ENCODE measurements at regions not wholly inside any gene's neighbourhood (a gene's known extent, or its start where the extent isn't known, plus 50 kb on each side); places are given as distances from the start of the nearest gene placed in this dataset.

DNA sequence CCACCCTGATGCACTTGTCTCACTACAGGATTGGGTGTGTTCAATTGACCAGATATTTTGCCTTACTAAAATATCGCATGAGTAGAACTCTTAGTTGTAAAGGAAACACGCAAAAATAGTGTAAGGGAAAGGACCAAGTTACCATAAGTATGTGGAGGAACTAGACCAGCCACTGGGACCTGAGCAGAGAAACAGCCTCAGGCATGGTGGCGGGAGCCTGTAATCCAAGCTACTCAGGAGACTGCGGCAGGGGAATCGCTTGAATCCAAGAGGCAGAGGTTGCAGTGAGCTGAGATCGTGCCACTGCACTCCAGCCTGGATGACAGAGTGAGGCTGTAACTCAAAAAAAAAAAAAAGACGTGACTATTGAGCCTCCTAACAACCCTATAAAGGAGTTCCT lies 117.9 kb upstream of the SPATA31C2 start:
- ChIA-PET CTCF (no interaction called here), POLR2A (no interaction called here), RAD21 (ENCODE audit: low non-redundant PET in 1 of 2, low total read pairs in 2 of 2, uncharacterized antibody in 2 of 2, unreplicated experiment in 2 of 2) (interaction anchor here in 1 of 2 experiments (0.7 kb wide), 1 partner anchor 57 kb away, joined by 3 read pairs; no protein-coding TSS in a partner anchor)
- intact Hi-C loops (cut with micrococcal nuclease): no loop called here
- H3K27me3 ChIP-seq (ENCODE audit: insufficient read depth, low read length): no peaks in the 10 kb centered on the region
- no peaks in the 10 kb centered on the region for H3K36me3 ChIP-seq (ENCODE audit: control insufficient read depth in 1 of 2, insufficient read depth in 2 of 2, low read length in 2 of 2)
- no peak overlapping the region for H3K9ac ChIP-seq (ENCODE audit: low read length)
- no peak overlapping the region for H3K4me2 ChIP-seq (ENCODE audit: low read length)
- H3K9me2 ChIP-seq (ENCODE audit: insufficient read depth): no peaks in the 10 kb centered on the region
- H3K4me3 ChIP-seq (replicated peaks in 1 of 2; ENCODE audit: low read depth in 1 of 2, low read length in 2 of 2): no peak overlapping the region
- ATAC-seq: no peak
- no peaks in the 10 kb centered on the region for H4K20me1 ChIP-seq (ENCODE audit: insufficient read depth)
- H3K9me3 ChIP-seq (ENCODE audit: control insufficient read depth in 1 of 2, insufficient read depth in 1 of 2, low read depth in 1 of 2, low read length in 2 of 2): no peaks in the 10 kb centered on the region; a peak in 1 of 4 replicates
- no peaks in the 10 kb centered on the region for H3K4me1 ChIP-seq (ENCODE audit: control insufficient read depth in 1 of 2, insufficient read depth in 2 of 2, low read length in 2 of 2)
- DNase-seq (ENCODE audit: low read depth, low spot score): no peak
- H3K27ac ChIP-seq (ENCODE audit: low read depth, low read length): no peak overlapping the region
- TF ChIP-seq, protein P1, sequence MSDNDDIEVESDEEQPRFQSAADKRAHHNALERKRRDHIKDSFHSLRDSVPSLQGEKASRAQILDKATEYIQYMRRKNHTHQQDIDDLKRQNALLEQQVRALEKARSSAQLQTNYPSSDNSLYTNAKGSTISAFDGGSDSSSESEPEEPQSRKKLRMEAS (IDR thresholded peaks at IDR 0.05): no peak
- TF ChIP-seq CBX3 (IDR thresholded peaks at IDR 0.05; ENCODE audit: low read depth) (no peak), SRF (IDR thresholded peaks at IDR 0.05; ENCODE audit: low read depth) (no peak), SIN3A (IDR thresholded peaks at IDR 0.05; ENCODE audit: low read depth) (no peak), TCF7L2 (IDR thresholded peaks at IDR 0.05; ENCODE audit: borderline replicate concordance, extremely low read depth, insufficient read depth, insufficient read length) (no peak), JUND (IDR thresholded peaks at IDR 0.05) (no peak), SP1 (IDR thresholded peaks at IDR 0.05; ENCODE audit: low read depth) (no peak), ELF1 (IDR thresholded peaks at IDR 0.05; ENCODE audit: borderline replicate concordance, low read depth) (no peak), EGR1 (IDR thresholded peaks at IDR 0.05; ENCODE audit: low read depth) (no peak), FOSL1 (IDR thresholded peaks at IDR 0.05; ENCODE audit: low read depth) (no peak), REST (IDR thresholded peaks at IDR 0.05; ENCODE audit: low read depth) (no peak), POLR2AphosphoS5 (IDR thresholded peaks at IDR 0.05; ENCODE audit: low read depth, low read length) (no peak)
- TF ChIP-seq, protein P2, sequence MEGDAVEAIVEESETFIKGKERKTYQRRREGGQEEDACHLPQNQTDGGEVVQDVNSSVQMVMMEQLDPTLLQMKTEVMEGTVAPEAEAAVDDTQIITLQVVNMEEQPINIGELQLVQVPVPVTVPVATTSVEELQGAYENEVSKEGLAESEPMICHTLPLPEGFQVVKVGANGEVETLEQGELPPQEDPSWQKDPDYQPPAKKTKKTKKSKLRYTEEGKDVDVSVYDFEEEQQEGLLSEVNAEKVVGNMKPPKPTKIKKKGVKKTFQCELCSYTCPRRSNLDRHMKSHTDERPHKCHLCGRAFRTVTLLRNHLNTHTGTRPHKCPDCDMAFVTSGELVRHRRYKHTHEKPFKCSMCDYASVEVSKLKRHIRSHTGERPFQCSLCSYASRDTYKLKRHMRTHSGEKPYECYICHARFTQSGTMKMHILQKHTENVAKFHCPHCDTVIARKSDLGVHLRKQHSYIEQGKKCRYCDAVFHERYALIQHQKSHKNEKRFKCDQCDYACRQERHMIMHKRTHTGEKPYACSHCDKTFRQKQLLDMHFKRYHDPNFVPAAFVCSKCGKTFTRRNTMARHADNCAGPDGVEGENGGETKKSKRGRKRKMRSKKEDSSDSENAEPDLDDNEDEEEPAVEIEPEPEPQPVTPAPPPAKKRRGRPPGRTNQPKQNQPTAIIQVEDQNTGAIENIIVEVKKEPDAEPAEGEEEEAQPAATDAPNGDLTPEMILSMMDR (IDR thresholded peaks at IDR 0.05 in 2 of 3, conservative IDR thresholded peaks at IDR 0.05 in 1 of 3; ENCODE audit: borderline replicate concordance in 1 of 3, insufficient read depth in 1 of 3, low read depth in 2 of 3, low read length in 2 of 3): no peak
- TF ChIP-seq, protein P3, sequence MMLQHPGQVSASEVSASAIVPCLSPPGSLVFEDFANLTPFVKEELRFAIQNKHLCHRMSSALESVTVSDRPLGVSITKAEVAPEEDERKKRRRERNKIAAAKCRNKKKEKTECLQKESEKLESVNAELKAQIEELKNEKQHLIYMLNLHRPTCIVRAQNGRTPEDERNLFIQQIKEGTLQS (IDR thresholded peaks at IDR 0.05): no peak
- H3K79me2 ChIP-seq (ENCODE audit: insufficient read depth, low read length): no peaks in the 10 kb centered on the region
- BruUV-seq (replicated peaks): no TSS peak
- H2AFZ ChIP-seq (ENCODE audit: low read depth, low read length, poor library complexity, severe bottlenecking): no peak overlapping the region
